HG02759 (cell line): ENCODE measurements at regions not wholly inside any gene's neighbourhood (a gene's known extent, or its start where the extent isn't known, plus 50 kb on each side); places are given as distances from the start of the nearest gene placed in this dataset.

Experiments
- ATAC-seq: cut with Tn5 transposase; IDR thresholded peaks from one replicate; pipeline ENCODE4 v1.9.1; 2021; ENCODE audit warnings: mild to moderate bottlenecking, moderate library complexity; ENCODE audit not compliant: unreplicated experiment

DNA sequence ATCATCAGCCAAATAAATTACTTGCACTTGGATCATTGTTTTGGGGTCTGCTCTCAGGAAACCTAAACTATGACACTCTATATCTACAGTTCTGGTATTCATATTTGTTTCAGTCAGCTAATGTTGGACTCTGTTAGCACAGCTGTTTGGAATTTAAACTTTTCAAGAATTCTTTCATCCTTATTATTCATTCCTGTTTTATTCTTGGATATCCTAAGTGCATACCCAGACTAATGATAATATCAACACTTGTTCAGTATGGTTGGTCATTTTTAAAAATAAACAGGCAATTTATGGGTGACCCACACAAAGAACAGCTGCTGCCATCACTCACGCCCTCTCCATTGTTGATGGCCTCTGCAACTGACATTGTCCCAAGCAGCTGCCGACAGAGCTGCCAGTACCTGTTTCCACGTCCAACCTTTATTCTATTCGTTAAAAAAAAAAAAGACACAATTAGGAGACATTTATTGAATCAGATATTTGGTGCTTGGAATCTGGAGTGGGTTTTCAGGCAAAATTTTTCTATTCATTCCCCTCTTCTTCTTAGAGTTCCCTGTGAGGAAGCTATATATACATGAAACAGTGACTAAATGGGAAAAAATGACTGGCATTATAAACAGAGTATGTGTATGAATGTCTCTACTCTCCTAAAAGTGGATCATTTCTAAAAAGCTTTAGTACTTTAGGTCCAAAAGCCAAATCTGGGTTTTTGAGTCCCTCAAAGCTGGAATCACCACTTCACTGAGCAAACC, 252.1 kb upstream of the NAV3 start:
- ATAC-seq, result no peak

DNA sequence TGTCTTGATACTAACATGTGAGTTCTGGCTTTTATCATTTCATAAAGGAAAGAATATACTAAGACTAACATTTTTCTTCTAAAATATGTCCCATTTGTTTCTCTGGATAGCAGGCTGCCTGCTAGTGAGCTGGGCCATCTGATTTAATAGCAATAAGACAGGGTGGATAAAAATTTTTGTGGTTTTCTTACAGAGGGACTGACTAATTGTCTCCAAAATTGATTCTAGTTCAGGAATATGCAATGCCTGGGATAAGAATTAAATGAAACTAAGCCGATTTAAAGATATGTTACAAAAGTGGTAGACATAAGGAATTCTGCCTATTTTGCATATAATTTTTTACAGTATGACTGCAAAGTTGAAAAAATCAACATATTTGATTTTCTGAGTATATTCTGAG, 252.9 kb upstream of the NAV3 start:
- ATAC-seq, result no peak

DNA sequence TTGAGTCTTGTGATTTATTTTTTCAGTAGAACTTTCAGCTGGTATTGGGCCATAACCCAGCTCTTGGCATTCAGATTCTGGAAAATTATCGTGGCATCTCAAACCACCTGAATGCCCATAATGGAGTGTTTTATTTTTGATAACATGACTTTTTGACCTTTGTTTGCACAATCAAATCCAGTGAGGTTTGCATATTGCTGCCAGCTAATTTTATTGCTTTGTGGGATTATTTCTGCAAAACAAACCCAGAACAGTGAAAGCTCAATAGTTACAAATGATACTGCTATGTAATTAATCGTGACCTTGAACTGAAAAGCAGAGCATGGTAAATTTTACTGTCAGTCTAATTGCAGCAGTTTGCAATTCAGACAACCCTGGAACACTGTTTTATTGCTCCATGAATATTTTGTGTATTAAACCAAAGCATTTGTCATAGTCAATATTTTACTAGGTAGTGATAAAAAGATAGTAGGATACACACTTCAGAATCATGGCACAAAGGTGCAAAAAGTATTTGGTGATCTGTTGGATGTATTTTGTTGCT, 255.2 kb upstream of the NAV3 start:
- ATAC-seq, result no peak

DNA sequence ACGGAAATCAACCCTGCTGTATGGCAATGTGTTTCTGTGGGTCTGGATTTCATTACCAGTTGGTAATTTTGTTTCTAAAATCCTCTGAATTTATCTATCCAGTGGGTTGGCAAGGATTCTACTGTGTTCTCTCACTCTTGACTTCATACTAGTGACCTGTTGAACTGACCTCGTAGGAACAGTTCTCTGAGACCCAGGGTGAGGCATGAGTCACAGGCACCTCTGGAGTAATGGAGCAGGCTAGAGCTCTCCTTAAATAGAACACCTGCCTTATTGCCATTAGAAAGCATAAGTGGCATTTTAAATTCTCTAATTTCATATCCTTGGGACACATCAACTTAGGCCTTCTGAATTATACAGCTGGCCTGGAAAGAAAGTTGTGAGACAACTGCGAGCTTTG, 258.3 kb upstream of the NAV3 start:
- no peak for ATAC-seq

- no peak for ATAC-seq
Measured at GRCh38 chr12:77571768-77572167, 258.9 kb upstream of the NAV3 start.

DNA sequence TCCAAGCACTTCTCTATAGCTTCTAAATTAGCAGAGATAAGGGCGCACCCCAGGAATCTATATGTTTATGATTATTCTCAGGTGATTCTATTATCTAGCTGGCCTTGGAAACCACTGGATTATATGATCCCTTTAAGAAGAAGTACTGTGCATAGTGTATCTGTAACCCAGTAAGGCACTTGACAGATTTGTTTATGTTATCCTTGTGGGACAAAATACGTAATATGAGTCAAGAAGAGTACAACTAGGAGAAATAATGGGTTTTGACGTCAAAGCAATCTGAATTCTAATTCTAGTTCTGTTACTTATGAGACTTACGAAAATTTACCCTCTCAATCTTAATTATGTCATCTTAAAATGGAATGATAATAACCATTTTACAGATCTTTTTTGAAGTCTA, 259.6 kb upstream of the NAV3 start:
- ATAC-seq, result no peak

GRCh38 chr12:77569876-77570275, 260.8 kb upstream of the NAV3 start:
- ATAC-seq, result no peak

DNA sequence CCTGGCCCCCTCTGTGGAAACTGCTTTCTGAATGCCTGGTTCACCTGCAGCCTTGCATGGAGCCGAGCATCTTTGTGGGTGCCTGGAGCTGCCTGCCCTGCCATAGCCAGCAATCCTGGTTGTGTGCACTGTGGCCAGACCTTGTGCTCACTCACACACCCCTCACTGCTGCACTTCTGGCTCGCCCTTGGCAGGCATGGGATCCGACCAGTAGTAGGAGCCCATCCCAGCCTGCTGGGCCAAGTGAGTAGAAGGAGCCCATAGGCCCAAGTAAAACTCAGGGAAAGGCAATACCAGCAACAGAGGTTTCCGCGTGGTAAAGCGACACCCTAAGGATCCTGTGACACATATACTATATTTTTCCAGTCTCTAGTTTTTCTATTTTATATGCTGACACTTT, 270.0 kb upstream of the NAV3 start:
- ATAC-seq, result no peak

DNA sequence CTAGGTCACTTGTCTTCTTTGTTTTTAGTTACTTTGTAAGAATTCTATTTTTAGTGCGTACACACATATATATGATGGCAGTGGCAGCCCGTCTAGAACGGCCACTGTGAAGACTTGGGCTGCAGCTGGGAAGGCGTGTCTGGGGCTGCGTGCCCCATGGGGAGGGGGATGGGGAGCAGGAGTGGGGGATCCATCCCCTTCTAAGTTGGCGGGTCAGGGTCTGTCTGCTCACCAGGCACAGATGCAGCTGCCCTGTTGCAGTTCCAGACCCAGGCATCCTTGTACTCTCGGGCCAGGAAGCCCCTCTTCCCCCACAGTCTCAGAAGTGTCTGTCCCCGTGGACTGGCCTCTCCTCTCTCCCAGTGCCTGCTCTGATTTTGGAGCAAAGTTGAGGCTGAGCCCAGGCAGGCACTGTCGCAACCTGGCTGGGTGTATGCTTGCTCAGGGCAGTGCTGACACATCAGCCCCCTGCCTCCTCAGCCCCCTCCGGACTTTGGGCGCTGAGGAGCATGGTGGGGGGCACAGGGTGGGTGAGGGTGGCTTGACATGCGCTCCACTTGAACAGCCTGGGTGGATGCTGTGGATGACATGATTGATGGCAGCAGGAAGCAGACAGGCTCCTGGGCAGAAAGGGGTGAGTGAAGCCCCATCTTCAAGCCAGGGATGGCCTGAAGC, 271.2 kb upstream of the NAV3 start:
- ATAC-seq, result no peak

- no peak for ATAC-seq
Measured at GRCh38 chr12:77555074-77555473, 275.6 kb upstream of the NAV3 start.

- ATAC-seq, result peak; percentile 99
Measured at GRCh38 chr12:77553976-77554619, 276.6 kb upstream of the NAV3 start.

DNA sequence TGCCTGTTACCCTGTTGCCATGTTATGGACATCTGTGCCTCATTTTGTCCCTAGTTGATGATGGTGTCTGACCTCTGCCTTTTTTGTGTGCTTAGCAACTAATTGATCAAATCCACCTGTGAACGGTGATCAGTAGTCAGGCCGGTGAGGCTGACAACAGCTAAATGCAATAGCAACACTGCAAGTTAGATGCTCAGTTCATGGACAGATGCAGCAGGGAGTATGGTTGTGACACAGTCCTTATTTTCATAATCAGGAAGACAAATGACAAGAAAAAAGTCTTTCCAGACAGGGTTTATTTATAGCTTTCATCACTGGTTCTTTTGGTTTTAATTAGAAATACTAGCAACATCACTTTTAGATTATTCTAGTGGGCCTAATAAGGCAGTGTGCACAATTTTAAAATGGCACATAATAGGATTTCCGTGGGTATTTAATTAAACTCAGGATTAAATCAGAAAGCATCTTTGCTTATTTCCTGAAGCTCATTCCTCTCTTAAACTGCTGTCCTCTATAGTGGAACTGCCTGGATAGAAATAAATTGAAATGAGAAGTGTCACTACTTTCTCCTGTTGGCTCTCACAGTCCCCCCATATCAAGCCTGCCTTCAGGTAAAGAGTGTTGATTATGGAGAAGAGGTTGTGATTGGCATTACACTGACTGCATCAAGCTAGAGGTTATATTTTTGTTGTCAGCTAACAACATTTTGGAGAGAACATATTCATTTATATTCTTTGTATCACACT, 281.1 kb upstream of the NAV3 start:
- ATAC-seq, result no peak

- no peak for ATAC-seq
Measured at GRCh38 chr12:77548797-77549196, 281.9 kb upstream of the NAV3 start.

- no peak for ATAC-seq
Measured at GRCh38 chr12:77540097-77540496, 290.6 kb upstream of the NAV3 start.

DNA sequence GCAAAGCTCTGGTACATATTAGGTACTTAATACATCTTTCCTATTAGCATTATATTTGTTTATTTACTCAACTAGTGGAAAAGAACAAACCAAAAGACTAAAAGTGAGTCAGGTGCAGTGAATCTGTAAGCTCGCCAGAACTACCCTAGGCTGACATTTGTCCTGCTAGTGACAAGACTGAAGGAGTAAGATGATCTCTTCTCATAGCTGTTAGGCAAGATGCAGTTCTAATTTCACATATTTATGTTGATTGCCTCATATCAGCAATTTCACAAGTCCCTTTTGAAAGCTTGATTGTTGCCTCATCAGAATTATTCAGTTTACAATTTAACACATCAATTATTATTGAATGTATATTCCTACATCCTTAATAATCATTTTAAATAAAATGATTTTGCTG, 293.0 kb upstream of the NAV3 start:
- no peak for ATAC-seq

DNA sequence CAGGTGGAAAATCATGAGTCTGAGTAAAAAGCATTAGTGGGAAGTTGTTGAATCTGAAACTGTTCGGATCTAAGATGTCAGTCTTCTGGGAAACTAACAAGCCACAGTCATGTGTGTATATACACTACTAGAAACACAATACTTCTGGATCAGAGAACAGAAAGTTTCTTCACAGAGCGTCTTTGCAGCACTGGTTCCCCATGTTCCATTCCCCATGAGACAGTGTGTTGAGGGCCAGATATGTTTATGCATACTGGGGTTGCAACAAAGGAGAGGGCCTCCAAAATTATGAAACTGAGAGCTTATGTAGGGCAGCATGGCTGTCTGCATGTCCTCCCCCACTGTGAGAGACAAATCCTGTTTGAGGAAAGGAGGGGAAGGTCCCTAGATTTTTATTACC, 295.0 kb upstream of the NAV3 start:
- no peak for ATAC-seq

DNA sequence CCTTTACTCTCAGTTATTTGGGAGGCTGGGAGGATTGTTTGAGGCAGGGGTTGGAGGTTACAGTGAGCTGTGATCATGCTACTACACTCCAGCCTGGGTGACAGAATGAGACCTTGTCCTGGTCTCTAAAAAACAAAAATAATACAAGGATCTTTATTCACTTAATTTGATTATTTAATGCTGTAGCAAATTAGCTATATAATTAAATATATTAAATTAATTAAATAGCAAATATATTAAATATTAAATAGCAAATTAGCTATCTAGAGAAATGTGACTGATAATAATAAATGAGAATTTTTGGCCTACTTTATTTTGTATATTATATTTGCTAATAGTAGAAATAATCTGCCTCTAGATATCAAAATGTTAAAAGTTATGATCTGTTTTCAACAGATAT, 298.8 kb upstream of the NAV3 start:
- ATAC-seq, result no peak

- ATAC-seq, result no peak
Measured at GRCh38 chr12:77522247-77522646, 308.4 kb upstream of the NAV3 start.

DNA sequence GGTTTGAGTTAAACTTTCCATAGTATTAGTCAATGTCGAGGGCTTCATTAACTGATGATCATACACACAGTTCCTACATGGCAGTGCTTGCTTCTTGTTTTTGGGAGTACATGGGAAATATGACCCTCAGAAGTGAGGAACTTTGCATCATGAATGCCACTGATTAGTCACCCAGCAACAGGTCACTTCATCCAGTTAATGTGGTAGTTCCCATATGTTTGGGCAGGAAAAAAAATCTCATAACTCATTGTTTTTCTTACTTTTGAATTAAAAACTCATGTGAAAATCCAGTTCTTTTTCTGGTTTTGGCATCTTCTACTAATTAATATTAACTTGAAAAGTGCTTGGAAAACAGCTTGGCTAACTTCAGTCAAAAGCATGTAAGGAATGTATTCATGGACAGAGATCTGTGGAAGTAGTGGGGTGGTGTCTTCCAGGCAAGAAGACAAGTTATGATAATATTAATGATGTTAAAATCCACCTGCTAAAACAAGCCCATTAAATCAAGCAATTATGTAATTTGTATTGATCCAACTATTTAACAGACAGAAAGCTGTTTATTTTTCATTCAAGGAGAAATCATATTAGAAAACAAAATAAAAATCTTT, 309.1 kb upstream of the NAV3 start:
- ATAC-seq, result no peak

DNA sequence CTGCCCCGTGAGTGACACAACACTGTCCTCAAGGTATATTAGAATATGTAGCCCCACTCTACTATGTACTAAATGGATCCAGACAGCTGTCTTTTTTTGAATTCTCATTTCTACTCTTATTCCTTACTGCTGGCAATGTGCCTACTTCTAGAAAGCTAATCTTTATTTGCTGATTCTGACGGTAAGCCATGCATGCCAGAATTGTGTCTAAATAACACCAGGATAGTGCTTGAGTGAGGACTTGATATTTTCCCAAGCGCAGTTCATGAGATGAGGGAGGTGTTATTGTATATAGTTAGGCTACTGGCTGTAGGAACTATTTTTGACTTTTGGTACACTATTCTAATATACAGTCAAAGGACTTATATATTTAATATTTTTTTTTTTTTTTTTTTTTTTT, 316.2 kb upstream of the NAV3 start:
- ATAC-seq, result no peak

- ATAC-seq, result no peak
Measured at GRCh38 chr12:77510985-77511384, 319.7 kb upstream of the NAV3 start.
